Cardiac muscle cell (in vitro differentiated cells and primary cell): ENCODE measurements at regions not wholly inside any gene's neighbourhood (a gene's known extent, or its start where the extent isn't known, plus 50 kb on each side); places are given as distances from the start of the nearest gene placed in this dataset.

Experiments used
- DNase-seq, 2 donors: peaks; one replicate each; pipeline versions ENCODE4 v3.0.0 to v3.0.0-alpha.2; 2010 to 2017; ENCODE audit warnings: low read depth in 1 of 2, low spot score in 1 of 2
- H3K27ac ChIP-seq: fragments of 200-600 bp; sonication (generic); 2 replicates; pipeline ENCODE4 v1.5.1; 2016
- H3K27me3 ChIP-seq: fragments of 200-600 bp; sonication (generic); 2 replicates; pipeline ENCODE4 v1.6.0; 2016; ENCODE audit warnings: control low read depth
- H3K36me3 ChIP-seq: fragments of 200-600 bp; sonication (generic); 2 replicates; pipeline ENCODE4 v1.5.1; 2016; ENCODE audit warnings: control low read depth
- H3K4me1 ChIP-seq: fragments of 200-600 bp; sonication (generic); 2 replicates; pipeline ENCODE4 v1.8.1; 2017; ENCODE audit warnings: low read depth, mild to moderate bottlenecking, mixed run types
- H3K4me3 ChIP-seq: fragments of 200-600 bp; sonication (generic); 2 replicates; pipeline ENCODE4 v1.5.1; 2016; ENCODE audit warnings: mild to moderate bottlenecking
- H3K9me3 ChIP-seq: fragments of 200-600 bp; sonication (generic); 2 replicates; pipeline ENCODE4 v1.5.1; 2017; ENCODE audit warnings: low read depth, mild to moderate bottlenecking, control low read depth
- TF ChIP-seq, protein P1 (sequence below): IDR thresholded peaks from 2 replicates; pipeline ENCODE4 v1.5.1; 2012; ENCODE audit warnings: low read depth, mild to moderate bottlenecking, low read length

DNA sequence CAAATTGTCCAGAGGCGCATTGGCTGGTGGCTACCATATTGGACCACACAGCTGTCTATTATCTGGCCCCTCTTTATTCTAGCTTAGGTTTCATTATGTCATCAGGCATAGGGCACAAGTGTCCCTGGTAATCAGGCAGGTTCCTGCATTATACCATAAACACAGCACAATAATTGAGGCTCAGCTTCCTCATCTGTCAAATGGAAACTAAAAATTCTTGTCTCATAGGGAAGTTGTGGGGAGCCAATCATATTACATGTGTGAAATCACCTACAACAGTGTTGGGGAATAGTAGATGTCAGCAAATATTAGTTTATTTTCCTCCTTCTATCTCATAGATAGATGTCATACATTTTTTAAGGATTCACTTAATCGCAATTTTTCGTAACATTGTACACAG, 231.0 kb upstream of the SORL1-AS1 start:
- no peaks in the 10 kb centered on the region for H3K9me3 ChIP-seq
- TF ChIP-seq, protein P1, sequence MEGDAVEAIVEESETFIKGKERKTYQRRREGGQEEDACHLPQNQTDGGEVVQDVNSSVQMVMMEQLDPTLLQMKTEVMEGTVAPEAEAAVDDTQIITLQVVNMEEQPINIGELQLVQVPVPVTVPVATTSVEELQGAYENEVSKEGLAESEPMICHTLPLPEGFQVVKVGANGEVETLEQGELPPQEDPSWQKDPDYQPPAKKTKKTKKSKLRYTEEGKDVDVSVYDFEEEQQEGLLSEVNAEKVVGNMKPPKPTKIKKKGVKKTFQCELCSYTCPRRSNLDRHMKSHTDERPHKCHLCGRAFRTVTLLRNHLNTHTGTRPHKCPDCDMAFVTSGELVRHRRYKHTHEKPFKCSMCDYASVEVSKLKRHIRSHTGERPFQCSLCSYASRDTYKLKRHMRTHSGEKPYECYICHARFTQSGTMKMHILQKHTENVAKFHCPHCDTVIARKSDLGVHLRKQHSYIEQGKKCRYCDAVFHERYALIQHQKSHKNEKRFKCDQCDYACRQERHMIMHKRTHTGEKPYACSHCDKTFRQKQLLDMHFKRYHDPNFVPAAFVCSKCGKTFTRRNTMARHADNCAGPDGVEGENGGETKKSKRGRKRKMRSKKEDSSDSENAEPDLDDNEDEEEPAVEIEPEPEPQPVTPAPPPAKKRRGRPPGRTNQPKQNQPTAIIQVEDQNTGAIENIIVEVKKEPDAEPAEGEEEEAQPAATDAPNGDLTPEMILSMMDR, result no peak
- H3K4me1 ChIP-seq, result peaks cover 8% of the 10 kb centered on the region
- DNase-seq, result no peak
- H3K36me3 ChIP-seq, result no peaks in the 10 kb centered on the region
- no peak overlapping the region for H3K27ac ChIP-seq
- H3K27me3 ChIP-seq, result no peaks in the 10 kb centered on the region
- H3K4me3 ChIP-seq, result no peak overlapping the region
